Peyer's patch (tissue), 4 donors: ENCODE measurements at regions not wholly inside any gene's neighbourhood (a gene's known extent, or its start where the extent isn't known, plus 50 kb on each side); places are given as distances from the start of the nearest gene placed in this dataset.
"Not testable (repeated sequence)": the region's sequence is repeated elsewhere in the genome, so short reads cannot be mapped to it uniquely, and the experiment has no call there.

Experiments used
- DNase-seq, 3 donors: peaks; one replicate each; pipeline ENCODE4 v3.0.0-alpha.2; 2017 to 2019
- H3K27ac ChIP-seq, 4 donors: fragments of 200-600 bp; sonication (generic); one replicate each; pipeline ENCODE4 v1.5.1; 2016 to 2019
- H3K27me3 ChIP-seq, 2 donors: fragments of 200-600 bp; sonication (generic); one replicate each; pipeline ENCODE4 v1.5.1; 2019
- H3K36me3 ChIP-seq, 3 donors: fragments of 200-600 bp; sonication (generic); one replicate each; pipeline ENCODE4 v1.5.1; 2016 to 2019
- H3K4me1 ChIP-seq, 4 donors: fragments of 200-600 bp; sonication (generic); one replicate each; pipeline ENCODE4 v1.5.1; 2016 to 2019
- H3K4me3 ChIP-seq, 4 donors: fragments of 200-600 bp; sonication (generic); 1 replicate in 3 of 4; 2 replicates in 1 of 4; pipeline ENCODE4 v1.5.1; 2016 to 2019; ENCODE audit warnings: mild to moderate bottlenecking in 1 of 4
- H3K9me3 ChIP-seq, 4 donors: fragments of 200-600 bp; sonication (generic); one replicate each; pipeline ENCODE4 v1.5.1; 2016 to 2019; ENCODE audit warnings: mild to moderate bottlenecking in 1 of 4
- POLR2A ChIP-seq, 2 donors: fragments of 450-650 bp; IDR thresholded peaks; one replicate each; pipeline ENCODE4 v1.5.1; 2017; ENCODE audit warnings: antibody characterized with exemption in 2 of 2, mild to moderate bottlenecking in 2 of 2, moderate library complexity in 2 of 2
- TF ChIP-seq, protein P1 (sequence below), 6 experiments: fragments of 450-650 bp in 4 of 6; fragments of 200-600 bp in 2 of 6; sonication (generic) in 1 of 6; IDR thresholded peaks; one replicate each; pipeline ENCODE4 v1.5.1; 2017 to 2019; ENCODE audit warnings: antibody characterized with exemption in 6 of 6, mild to moderate bottlenecking in 3 of 6, moderate library complexity in 1 of 6

DNA sequence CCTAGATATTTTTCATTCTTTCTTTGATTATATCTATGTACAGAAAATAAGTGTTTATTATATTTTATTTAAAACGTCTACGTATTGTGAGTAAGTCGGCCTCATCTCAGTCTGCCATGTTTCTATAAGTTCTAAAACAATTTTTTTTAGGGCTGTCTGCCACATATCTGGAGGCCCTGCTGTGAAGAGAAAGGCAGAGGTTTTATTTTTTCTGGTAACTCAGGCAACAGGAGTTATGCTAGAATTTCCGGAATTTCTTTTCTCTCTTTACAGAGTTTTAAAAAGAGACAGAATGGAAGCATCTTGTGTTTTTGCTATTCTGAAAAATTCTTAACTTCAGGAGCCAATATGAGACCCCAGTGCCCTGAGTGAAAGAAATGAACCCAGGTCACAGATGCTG is 1124.0 kb upstream of the TENM3 start:
- no peaks in the 10 kb centered on the region for H3K27me3 ChIP-seq
- no peaks in the 10 kb centered on the region for H3K36me3 ChIP-seq
- H3K9me3 ChIP-seq: peaks cover 0 to 3% (median 0%) of the 10 kb centered on the region in 4 donors
- DNase-seq: no peak
- no peak overlapping the region for H3K4me3 ChIP-seq
- TF ChIP-seq, protein P1, sequence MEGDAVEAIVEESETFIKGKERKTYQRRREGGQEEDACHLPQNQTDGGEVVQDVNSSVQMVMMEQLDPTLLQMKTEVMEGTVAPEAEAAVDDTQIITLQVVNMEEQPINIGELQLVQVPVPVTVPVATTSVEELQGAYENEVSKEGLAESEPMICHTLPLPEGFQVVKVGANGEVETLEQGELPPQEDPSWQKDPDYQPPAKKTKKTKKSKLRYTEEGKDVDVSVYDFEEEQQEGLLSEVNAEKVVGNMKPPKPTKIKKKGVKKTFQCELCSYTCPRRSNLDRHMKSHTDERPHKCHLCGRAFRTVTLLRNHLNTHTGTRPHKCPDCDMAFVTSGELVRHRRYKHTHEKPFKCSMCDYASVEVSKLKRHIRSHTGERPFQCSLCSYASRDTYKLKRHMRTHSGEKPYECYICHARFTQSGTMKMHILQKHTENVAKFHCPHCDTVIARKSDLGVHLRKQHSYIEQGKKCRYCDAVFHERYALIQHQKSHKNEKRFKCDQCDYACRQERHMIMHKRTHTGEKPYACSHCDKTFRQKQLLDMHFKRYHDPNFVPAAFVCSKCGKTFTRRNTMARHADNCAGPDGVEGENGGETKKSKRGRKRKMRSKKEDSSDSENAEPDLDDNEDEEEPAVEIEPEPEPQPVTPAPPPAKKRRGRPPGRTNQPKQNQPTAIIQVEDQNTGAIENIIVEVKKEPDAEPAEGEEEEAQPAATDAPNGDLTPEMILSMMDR (IDR thresholded peaks at IDR 0.05): no peak
- TF ChIP-seq POLR2A (IDR thresholded peaks at IDR 0.05): no peak
- H3K27ac ChIP-seq: no peak overlapping the region
- no peaks in the 10 kb centered on the region for H3K4me1 ChIP-seq

- no peak for DNase-seq
- no peak overlapping the region for H3K27ac ChIP-seq
- TF ChIP-seq, protein P1 (IDR thresholded peaks at IDR 0.05): no peak
- TF ChIP-seq POLR2A (IDR thresholded peaks at IDR 0.05): no peak
- no peaks in the 10 kb centered on the region for H3K36me3 ChIP-seq
- no peaks in the 10 kb centered on the region for H3K27me3 ChIP-seq
- H3K9me3 ChIP-seq: no peaks in the 10 kb centered on the region
- H3K4me1 ChIP-seq: no peaks in the 10 kb centered on the region
- H3K4me3 ChIP-seq: no peak overlapping the region
Observed at GRCh38 chr4:181121733-181122132, 1121.5 kb upstream of the TENM3 start.

GRCh38 chr4:181127171-181127570 is 1116.0 kb upstream of the TENM3 start:
- H3K27me3 ChIP-seq: no peaks in the 10 kb centered on the region
- no peaks in the 10 kb centered on the region for H3K4me1 ChIP-seq
- no peaks in the 10 kb centered on the region for H3K36me3 ChIP-seq
- DNase-seq: no peak
- no peak overlapping the region for H3K27ac ChIP-seq
- H3K9me3 ChIP-seq: no peaks in the 10 kb centered on the region
- TF ChIP-seq POLR2A (IDR thresholded peaks at IDR 0.05): no peak
- TF ChIP-seq, protein P1 (IDR thresholded peaks at IDR 0.05): no peak
- no peak overlapping the region for H3K4me3 ChIP-seq

- H3K4me1 ChIP-seq, H3K4me3 ChIP-seq, H3K9me3 ChIP-seq, H3K27ac ChIP-seq, DNase-seq, H3K27me3 ChIP-seq, H3K36me3 ChIP-seq: not testable (repeated sequence)
Observed at GRCh38 chr4:181130317-181130716, 1112.9 kb upstream of the TENM3 start.

GRCh38 chr4:181137351-181137750 is 1105.9 kb upstream of the TENM3 start:
- TF ChIP-seq, protein P1 (IDR thresholded peaks at IDR 0.05): no peak
- no peak for TF ChIP-seq POLR2A (IDR thresholded peaks at IDR 0.05)
- H3K27me3 ChIP-seq: no peaks in the 10 kb centered on the region
- DNase-seq: no peak
- no peak overlapping the region for H3K4me3 ChIP-seq
- no peaks in the 10 kb centered on the region for H3K9me3 ChIP-seq
- H3K36me3 ChIP-seq: no peaks in the 10 kb centered on the region
- no peaks in the 10 kb centered on the region for H3K4me1 ChIP-seq
- H3K27ac ChIP-seq: no peak overlapping the region

DNA sequence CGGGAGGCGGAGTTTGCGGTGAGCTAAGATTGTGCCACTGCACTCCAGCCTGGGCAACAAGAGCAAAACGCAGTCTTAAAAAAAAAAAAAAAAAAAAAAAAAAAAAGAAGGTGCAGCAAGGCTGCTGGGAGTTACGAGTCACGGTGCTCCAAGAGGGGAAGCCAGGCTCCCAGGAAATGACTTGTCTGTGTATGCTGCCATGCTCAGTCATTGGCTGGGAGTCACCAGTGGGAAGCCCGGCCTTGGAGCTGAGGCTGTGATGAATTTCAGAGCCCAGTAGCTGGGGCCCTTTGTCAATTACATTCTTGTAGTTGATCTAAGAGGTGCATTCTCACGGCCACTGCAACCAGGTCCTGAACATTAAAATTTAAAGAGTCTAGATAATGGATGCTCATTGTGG is 1105.1 kb upstream of the TENM3 start:
- no peak for DNase-seq
- TF ChIP-seq, protein P1 (IDR thresholded peaks at IDR 0.05): no peak
- TF ChIP-seq POLR2A (IDR thresholded peaks at IDR 0.05): no peak
- Histone ChIP-seq H3K4me1 (no peaks in the 10 kb centered on the region), H3K27ac (no peak overlapping the region), H3K9me3 (no peaks in the 10 kb centered on the region), H3K4me3 (no peak overlapping the region), H3K27me3 (no peaks in the 10 kb centered on the region), H3K36me3 (no peaks in the 10 kb centered on the region)
